ENCODE measurements at regions not wholly inside any gene's neighbourhood (a gene's known extent, or its start where the extent isn't known, plus 50 kb on each side); places are given as distances from the start of the nearest gene placed in this dataset.

DNA sequence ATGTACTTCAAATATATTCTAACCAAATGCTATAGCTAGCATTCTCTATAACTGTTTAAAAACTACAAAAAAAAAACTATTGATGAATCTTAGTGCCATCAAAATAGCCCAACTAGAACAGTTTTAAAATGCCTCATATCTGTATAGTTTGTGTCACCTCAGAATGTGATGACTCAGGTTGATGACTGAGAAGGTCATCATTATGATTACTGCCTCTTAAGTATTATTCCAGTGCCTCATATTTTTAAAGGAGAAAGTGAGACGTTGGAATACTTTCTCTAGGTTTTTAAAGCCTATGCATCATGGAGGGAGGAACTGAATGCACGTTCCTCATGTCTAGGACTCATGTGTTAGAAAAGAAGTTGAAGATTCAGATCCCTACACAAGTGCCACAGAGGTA lies 88.2 kb downstream of the TMA16 start:
- no peak for DNase-seq (ENCODE audit: low spot score)

DNA sequence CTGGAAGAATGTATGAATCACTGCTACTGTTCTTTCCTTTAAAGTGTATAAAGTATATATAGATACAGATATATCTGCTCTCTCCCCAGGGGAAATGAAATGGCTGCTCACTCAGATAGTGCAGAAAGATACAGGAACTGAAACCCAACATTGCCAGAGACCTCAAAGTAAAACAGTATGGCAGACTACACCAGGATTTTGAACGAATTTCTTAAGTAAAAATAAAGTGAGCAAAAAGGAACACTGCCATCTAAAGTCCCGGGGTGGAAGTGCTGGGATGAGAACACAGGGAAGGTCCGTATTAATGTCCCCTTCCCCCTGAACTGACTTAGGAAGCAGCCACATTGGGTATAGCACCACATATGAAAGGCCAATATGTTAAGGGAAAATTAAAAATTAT lies 93.4 kb downstream of the TMA16 start:
- peak; percentile 14 for DNase-seq (ENCODE audit: low spot score)

DNA sequence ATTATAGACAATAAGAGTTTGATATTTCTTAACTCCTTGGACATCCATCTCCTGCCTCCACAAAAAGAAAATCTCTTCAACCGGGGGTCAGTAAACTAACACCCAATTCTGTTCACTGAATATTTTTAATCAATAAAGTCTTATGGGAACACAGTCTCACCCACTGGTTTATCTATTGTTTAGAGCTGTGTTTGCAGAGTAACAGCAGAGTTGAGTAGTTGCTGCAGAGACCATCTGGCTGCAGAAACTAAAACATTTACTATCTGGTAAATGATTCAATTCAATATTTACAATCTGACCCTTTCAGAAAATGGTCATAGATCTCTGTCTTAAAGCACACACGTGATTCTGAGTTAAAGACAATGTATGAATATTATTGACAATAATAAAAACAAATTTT lies 94.0 kb downstream of the TMA16 start:
- no peak for DNase-seq (ENCODE audit: low spot score)

DNA sequence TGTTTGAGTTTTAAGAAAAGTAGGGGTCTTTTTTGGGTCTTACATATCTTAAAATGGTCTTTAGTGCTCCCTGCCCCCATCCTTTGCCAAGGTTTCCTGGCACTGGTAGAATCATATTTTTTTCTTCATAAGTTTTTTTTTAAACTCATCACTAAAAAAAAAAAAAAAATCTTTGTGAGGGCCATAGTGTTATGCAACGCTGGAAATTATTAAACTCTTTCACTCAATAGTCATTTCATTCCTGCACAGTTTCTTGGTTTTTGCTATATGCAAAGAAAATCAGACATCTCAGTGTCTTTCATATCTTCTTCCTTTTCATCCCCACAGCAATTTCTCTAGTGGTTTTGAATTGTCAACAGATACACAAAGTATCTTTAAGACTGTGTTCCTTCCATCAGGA lies 95.6 kb downstream of the TMA16 start:
- no peak for DNase-seq (ENCODE audit: low spot score)

DNA sequence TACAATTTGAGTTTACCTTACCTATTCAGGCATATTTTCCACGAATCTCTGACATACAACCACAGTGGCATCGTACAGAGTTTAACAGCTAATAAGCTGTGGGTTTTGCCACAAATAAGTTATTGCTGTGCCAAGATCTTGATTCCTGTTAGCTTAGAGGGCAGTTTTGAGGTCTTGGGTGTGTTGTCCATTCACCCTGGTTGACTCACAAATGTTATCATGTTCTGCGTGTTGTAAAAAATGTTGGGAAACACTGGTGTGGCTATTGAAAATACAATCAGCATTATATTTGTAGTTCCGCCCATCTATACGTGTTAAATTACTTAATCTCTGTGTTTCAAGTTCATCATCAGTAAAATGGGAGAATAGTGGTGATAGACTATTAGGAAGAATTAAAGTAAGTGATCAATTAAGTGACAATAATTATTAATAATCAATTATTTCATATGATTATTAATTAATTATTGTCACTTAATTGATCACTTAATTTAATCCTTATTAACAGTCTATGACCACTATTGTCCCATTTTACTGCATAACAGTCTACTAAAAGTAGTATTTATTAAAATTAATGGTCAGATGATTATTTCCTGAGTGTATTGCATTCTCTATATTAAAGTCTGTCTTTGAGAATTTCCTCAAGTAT lies 96.3 kb downstream of the TMA16 start:
- no peak for DNase-seq (ENCODE audit: low spot score)

DNA sequence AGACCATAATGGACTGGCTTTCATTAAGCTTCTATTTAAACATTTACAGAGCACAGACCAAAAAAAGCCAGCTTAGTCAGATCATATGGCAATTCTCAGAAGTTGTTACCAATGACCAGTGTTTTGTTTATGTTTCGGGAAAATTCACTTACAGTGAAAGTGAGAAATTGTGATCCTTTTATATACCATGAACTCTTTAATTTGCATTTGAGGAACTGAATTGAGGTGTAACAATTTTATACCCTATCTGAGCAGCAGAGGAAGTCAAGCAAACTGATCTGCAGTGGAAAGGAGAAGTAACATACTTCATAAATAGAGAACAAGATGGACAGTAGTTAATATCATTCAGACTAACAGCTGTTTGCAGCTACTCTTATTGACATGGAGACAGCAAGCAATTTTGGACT lies 97.1 kb downstream of the TMA16 start:
- no peak for DNase-seq (ENCODE audit: low spot score)

DNA sequence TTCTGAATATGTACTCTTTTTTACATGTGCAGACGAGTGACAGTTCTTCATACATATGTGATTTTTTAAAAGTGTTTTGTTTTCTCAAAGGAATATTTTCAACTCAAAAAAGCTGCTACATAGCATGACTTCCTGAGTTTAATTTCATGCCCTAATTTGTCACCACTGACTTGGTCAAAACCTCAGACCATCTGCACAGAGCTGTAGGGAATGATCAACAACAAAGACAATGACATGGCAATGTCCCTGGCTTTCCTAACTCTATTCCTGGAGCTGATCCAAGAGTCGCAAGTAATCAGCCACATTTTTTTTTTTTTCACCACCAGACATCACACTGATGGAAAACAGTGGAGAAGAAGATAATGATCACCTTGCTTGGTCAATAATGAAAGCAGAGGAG lies 97.7 kb downstream of the TMA16 start:
- DNase-seq (ENCODE audit: low spot score) = no peak

DNA sequence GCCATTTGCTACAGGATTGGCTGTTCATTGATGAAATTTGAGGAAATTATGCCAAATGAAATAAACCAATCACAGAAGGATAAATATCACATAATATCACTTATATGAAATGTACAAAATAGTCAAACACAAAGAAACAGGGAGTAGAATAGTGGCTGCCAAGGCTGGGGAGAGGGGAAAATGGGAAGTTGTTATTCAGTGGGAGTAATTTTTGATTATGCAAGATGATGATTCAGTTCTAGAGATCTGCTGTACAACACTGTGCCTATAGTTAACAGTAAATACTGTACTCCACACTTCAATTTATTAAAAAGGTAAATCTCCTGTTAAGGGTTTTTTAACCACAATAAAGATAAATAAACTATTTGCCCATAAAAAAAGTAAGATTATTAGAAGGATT lies 101.1 kb downstream of the TMA16 start:
- no peak for DNase-seq (ENCODE audit: low spot score)

DNA sequence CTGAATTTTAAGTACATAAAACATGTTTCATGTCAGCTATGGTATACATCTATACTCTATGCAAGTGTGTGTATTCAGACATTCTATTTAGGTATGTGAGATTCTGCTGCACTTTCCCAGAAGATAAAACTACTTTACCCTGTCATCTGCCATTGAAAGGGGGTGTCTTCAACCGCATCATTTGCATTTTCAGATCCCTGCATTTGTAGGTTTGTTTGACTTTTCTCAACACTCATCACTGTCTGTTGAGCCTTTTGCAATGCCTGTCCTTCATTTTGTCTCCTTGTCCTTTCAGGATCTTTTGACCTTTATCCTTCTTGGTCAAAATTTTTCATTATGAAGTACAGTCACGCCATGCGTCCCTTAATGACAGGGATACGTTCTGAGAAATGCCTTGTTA lies 103.5 kb downstream of the TMA16 start:
- no peak for DNase-seq (ENCODE audit: low spot score)

DNA sequence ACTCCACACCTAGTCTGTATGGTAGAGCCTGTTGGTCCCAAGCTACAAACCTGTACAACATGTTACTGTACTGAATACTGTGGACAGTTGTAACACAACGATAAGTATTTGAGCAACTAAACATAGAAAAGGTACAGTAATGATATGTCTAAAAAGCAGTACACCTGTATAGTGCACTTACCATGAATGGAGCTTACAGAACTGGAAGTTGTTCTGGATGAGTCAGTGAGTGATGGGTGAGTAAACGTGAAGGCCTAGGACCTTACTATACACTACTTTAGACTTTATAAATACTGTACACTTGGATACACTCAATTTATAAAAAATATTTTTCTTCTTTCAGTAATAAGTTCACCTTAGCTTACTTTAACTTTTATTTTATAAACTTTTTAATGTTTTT lies 104.0 kb downstream of the TMA16 start:
- DNase-seq (ENCODE audit: low spot score) = no peak

DNA sequence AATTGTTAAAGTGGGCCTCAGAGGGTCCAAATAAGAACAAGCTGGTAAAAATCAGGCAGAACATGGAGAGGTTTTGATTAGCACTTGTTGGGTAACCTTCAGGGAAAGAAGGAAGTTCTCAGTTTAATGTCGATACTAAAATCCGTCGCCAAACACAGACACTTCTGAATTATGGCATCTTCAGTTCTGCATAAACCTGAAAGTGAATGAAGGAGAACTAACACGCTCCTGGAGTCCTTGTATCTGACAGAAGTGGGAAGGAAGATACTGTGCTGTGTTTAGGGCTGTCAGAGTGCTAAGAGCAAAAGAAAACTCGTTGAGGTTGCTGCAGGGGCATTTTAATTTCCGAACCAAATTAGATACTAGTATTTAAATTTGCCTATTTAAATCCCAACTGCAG lies 106.2 kb downstream of the TMA16 start:
- DNase-seq (ENCODE audit: low spot score) = no peak

DNA sequence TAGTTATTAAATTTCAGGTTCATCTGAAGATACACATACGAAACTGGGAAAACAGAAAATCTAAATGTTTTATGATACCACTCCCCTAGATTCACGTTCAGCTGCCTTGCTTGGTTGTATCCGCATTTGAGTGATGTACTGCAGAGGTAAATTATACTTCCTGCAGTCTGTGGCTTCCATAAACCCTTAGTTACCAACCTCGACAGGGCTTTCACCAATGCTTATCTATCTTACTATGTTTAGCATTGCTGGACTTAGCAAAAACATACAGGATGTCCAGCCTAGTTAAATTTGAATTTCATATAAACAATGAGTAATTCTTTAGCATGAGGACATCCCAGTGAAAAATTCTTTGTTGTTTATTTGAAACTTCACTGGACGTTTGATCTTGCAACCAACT lies 108.8 kb downstream of the TMA16 start:
- no peak for DNase-seq (ENCODE audit: low spot score)

DNA sequence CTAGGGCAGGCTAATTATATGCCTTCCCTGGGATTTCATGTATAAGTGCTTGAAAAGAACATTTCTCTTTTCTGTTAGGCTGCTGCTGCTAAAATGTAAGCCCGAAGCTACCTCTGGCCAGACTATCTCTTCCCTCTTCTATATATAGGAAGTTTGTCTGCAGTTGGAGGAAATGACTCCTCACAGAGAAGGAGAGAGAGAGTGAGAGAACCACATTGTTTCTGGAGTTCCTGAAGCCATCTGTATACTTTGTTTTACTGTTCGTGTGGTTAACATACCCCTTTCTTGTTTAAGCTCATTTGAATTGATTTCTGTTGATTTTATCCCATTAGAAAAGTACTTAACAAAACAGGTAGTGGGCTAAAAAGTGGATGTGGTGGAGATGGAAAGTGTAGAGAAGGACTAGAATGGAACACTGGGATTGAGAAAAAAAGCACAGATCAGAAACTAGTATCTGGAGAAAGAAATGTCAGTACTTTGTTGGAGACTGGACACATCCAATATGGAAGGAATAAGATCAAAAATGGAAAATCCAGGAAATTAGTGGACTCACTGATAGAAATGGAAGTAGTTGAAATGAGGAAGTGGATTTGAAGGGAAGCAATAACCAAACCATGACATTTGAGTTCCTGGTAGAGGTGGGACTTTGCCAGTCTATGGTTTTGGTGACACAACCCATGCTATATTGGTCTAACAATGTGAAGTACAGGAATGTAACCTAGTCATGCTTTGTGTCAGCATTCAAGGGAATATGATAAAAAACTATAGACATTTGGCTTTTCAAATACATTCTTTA lies 112.6 kb downstream of the TMA16 start:
- DNase-seq (ENCODE audit: low spot score) = peak; percentile 32

DNA sequence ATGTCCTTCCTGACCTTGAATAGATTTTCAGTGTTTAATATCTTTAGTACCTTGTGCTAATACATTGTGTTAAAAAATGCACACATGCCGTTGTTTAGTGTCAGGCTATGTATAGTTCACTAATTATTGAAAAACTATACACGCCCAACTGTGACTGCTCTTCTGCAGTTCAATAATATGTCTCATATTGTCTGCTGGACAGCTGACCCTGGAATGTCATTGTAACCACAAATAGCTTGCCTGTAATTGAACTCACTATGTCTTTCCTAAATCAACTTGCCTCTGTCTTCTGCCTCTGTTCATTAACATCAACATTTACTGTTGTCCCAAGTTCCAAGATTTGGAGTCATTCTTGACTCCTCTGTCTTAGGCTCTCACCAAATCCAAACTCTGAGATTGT lies 114.5 kb downstream of the TMA16 start:
- DNase-seq (ENCODE audit: low spot score) = no peak

DNA sequence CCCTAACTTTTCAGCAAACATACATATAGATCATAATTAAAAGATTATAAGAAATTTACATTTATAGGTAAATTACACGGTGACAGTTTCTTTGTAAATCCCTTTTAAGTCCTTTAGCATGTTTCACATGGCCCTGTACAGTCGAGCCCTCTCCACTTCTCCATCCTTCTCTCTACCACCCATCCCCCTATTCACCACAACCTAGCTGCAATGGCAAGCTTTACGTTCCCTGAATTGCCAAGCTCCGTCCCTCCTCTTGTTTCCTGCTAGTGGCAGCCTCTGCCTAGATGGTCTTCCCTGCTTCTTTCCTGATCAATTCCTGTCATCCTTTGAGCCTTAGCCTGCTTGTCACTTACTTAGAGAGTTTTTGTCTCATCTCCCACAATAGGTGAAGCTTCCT lies 116.2 kb downstream of the TMA16 start:
- DNase-seq (ENCODE audit: low spot score) = no peak

DNA sequence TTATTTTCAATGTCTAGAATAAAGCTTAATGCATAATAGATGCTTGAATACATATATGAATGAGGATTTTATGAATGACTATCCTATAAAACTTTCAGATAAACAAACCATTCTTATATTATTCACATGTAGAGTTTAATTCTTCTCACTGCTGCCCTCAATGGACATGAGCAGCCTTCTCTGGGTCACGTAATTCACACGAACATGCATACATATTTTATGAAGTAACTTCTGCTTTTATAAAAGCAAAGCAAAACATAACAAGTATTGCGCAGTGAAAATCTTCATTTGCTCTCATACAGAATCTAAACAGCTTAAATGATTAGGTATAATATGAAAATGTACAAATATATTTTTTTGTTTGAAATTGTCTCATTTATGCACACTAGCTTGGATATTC lies 116.7 kb downstream of the TMA16 start:
- no peak for DNase-seq (ENCODE audit: low spot score)

DNA sequence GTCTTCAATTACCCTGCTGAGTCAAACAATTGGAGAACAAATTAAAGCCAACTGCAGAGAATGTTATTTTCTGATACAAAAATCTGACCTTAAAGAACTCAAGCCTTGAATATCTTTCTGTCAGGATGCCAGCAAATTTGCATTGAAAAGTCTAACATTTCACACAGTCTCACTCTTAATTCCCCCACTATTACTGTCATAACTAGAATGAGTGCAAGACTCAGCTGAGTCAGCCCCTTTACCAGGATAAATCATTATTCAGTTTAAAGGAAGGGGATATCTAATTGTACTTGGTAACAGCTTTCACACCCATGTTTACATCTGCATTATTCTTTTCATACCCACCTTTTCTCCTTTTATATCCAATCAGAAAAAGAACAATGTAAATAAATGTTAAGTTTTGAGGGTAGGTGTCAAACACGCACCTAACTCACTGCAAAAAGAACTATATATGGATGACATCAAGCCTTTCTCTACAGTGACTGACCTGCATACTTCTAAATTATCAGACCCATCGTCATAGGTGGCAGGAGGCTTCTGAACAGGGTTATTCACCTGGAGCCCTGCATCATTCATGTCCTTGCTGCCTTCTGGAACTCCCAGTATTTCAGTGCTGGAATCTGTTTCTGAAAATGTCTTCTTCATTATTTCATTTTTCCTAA lies 117.4 kb downstream of the TMA16 start:
- DNase-seq (ENCODE audit: low spot score) = no peak

DNA sequence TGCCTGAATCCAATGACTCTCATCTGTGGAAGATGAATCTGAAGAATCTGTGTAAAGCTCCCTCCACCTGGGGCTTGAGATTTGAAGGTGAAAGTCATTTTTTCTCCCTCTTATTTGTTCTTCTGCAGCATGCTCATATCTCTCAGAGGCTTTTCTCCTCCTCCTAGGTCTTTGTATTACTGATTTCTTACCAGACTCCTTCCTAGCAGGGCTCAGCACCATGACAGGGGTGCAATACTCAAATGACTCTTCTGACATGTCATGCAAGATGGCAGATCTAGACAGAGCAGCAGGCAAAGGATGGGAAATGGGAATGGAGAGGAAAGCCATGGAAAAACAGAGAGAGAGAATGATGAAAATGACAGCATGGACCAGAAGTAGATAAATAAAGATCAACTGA lies 118.3 kb downstream of the TMA16 start:
- DNase-seq (ENCODE audit: low spot score) = no peak

DNA sequence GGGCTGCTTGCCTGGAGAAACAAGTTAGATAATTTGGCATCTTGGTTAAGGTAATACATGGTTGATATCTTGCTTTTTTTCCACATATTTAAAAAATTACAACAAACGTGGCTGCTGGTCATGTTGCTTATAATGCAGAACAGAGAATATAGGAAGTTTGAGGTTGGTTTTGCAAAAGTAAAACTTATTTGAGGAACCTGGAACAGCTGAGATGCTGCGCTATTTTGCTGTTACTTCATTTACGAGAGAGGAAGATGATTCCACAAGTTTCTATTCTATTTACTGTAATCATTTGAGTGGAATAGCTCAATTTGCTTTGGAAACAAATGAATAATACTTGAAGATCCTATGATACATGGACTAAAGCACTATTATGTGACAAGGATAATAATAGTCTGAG lies 118.9 kb downstream of the TMA16 start:
- no peak for DNase-seq (ENCODE audit: low spot score)

DNA sequence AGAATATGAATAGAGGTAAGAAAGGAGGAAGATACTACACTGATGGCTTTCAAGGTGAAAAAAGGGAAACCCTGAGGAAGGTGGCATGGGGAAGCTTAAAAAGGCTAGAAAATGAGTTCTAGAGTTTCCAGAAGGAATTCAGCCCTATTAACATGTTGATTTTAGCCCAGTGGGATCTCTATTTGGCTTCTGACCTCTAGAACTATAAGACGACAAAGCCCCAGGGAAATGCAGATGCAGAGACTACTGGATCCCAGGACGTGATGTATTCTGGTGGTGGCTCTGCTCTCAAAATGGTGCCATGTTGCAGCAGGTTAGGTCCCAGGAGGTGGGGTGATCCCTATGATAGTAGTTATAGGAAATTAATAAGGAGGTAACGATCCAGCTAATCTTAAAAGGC lies 120.4 kb downstream of the TMA16 start:
- no peak for DNase-seq (ENCODE audit: low spot score)

DNA sequence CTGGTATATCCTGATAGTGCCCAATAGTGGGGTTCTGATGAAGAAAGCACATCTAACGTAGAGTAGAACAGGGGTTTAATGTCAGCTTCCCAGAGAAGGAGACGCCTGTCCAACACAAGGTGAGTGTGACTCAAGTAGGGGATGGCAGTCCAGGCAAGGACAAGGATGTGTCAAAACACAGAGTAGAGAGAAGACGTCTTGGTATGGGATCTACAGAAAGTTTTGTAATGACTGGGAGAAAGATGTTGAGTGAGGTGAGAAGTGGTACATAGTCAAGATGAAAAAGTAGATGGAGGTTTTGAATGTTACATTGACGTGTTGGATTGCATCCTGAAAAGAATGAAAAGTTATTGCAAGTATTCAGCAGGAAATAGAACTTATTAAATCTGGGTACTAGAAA lies 124.4 kb downstream of the TMA16 start:
- no peak for DNase-seq (ENCODE audit: low spot score)

DNA sequence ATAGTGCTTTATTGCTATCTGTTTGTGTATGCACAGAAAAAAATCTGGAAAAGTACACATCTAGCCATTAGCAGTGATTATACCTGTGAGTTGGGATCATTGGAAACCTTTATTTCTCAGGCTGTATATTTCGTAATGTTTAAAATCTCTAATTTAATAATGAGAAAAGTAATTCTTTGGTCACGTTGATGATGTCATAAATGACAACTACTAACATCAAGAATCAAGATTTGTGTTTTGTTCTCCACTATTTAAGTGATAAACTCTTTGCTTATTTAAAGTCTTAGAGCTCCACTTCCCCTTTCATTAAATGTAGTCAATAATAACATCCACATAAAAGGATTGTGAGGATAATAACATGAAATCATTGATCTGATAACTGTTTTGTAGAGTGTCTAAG lies 126.2 kb downstream of the TMA16 start:
- DNase-seq (ENCODE audit: low spot score) = no peak

DNA sequence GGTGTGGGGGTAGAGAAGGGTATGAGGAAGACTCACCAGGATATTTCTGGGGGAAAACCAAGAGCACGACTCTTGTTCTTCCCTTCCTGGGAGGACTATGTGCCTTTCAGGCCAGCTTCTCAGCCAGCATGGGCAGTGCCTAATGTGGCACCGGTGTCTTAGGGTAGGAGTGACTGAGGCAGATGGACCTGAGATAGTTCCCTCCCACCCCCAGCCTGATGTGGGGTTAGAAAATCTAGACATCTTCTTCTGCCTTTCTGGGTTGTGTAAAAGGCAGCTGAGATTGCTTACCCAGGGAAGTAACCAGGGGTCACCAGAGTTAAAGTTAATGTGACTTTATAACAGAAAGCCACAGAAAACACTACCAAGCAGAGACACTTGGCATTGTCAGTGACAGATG lies 127.3 kb downstream of the TMA16 start:
- no peak for DNase-seq (ENCODE audit: low spot score)
